ENCODE measurements at regions not wholly inside any gene's neighbourhood (a gene's known extent, or its start where the extent isn't known, plus 50 kb on each side); places are given as distances from the start of the nearest gene placed in this dataset.

DNA sequence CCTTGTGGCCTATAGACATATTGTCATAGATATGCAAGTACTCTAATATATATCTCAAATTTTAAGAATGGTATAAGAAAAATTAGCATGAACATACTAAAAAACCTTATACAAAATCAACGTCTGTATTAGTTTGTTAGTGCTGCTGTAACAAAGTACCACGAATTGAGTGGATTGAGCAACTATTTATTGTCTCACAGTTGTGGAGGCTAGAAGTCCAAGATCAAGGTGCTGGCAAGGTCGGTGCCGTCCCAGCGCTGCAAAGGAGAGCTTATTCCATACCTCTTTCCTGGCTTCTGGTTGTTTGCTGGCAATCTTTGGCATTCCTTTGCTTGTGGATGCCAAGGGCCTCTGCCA lies 317.6 kb upstream of the FERMT1 start:
- TF ChIP-seq, protein P1, sequence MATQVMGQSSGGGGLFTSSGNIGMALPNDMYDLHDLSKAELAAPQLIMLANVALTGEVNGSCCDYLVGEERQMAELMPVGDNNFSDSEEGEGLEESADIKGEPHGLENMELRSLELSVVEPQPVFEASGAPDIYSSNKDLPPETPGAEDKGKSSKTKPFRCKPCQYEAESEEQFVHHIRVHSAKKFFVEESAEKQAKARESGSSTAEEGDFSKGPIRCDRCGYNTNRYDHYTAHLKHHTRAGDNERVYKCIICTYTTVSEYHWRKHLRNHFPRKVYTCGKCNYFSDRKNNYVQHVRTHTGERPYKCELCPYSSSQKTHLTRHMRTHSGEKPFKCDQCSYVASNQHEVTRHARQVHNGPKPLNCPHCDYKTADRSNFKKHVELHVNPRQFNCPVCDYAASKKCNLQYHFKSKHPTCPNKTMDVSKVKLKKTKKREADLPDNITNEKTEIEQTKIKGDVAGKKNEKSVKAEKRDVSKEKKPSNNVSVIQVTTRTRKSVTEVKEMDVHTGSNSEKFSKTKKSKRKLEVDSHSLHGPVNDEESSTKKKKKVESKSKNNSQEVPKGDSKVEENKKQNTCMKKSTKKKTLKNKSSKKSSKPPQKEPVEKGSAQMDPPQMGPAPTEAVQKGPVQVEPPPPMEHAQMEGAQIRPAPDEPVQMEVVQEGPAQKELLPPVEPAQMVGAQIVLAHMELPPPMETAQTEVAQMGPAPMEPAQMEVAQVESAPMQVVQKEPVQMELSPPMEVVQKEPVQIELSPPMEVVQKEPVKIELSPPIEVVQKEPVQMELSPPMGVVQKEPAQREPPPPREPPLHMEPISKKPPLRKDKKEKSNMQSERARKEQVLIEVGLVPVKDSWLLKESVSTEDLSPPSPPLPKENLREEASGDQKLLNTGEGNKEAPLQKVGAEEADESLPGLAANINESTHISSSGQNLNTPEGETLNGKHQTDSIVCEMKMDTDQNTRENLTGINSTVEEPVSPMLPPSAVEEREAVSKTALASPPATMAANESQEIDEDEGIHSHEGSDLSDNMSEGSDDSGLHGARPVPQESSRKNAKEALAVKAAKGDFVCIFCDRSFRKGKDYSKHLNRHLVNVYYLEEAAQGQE (IDR thresholded peaks at IDR 0.05; ENCODE audit: borderline replicate concordance in 1 of 2, low read depth in 1 of 2, low read length in 2 of 2) = no peak
- TF ChIP-seq TAF1 (CRISPR knock-in tag; IDR thresholded peaks at IDR 0.05) (no peak), POLR2A (IDR thresholded peaks at IDR 0.05; ENCODE audit: insufficient read depth in 1 of 2, low read depth in 2 of 2, low read length in 2 of 2) (no peak), ZNF670 (CRISPR knock-in tag; IDR thresholded peaks at IDR 0.05; ENCODE audit: borderline replicate concordance) (no peak), EZH2 (conservative IDR thresholded peaks at IDR 0.05; ENCODE audit: low read depth, low read length) (no peak), FOXK2 (IDR thresholded peaks at IDR 0.05) (no peak)
- TF ChIP-seq, protein P2, sequence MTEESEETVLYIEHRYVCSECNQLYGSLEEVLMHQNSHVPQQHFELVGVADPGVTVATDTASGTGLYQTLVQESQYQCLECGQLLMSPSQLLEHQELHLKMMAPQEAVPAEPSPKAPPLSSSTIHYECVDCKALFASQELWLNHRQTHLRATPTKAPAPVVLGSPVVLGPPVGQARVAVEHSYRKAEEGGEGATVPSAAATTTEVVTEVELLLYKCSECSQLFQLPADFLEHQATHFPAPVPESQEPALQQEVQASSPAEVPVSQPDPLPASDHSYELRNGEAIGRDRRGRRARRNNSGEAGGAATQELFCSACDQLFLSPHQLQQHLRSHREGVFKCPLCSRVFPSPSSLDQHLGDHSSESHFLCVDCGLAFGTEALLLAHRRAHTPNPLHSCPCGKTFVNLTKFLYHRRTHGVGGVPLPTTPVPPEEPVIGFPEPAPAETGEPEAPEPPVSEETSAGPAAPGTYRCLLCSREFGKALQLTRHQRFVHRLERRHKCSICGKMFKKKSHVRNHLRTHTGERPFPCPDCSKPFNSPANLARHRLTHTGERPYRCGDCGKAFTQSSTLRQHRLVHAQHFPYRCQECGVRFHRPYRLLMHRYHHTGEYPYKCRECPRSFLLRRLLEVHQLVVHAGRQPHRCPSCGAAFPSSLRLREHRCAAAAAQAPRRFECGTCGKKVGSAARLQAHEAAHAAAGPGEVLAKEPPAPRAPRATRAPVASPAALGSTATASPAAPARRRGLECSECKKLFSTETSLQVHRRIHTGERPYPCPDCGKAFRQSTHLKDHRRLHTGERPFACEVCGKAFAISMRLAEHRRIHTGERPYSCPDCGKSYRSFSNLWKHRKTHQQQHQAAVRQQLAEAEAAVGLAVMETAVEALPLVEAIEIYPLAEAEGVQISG (CRISPR knock-in tag; IDR thresholded peaks at IDR 0.05) = no peak
